ENCODE measurements at regions not wholly inside any gene's neighbourhood (a gene's known extent, or its start where the extent isn't known, plus 50 kb on each side); places are given as distances from the start of the nearest gene placed in this dataset.

- 0 out of 2 replicates have a peak, but pooled peaks have one; percentile 24 for TF ChIP-seq SP1 (IDR thresholded peaks at IDR 0.05; ENCODE audit: low read depth)
- TF ChIP-seq RAD21 (IDR thresholded peaks at IDR 0.05; ENCODE audit: low read depth): peak; percentile 84
- peak; percentile 45; the same call in 1 of the 2 replicates for TF ChIP-seq CBX3 (IDR thresholded peaks at IDR 0.05; ENCODE audit: low read depth)
- TF ChIP-seq CTCF (IDR thresholded peaks at IDR 0.05 in 2 of 3, conservative IDR thresholded peaks at IDR 0.05 in 1 of 3; ENCODE audit: borderline replicate concordance in 1 of 3, insufficient read depth in 1 of 3, low read depth in 2 of 3, low read length in 2 of 3): peak; percentile 57 to 77 (median 73)
Observed at GRCh38 chr12:66035288-66035966, 95.1 kb downstream of the LLPH start (continued).

- no peaks in the 10 kb centered on the region for H3K36me3 ChIP-seq (ENCODE audit: control insufficient read depth in 1 of 2, insufficient read depth in 2 of 2, low read length in 2 of 2)
- ChIA-PET POLR2A (no interaction called here), RAD21 (ENCODE audit: low non-redundant PET in 1 of 2, low total read pairs in 2 of 2, uncharacterized antibody in 2 of 2, unreplicated experiment in 2 of 2) (interaction anchor here in 1 of 2 experiments (0.6 kb wide), 1 partner anchor 83 kb away, joined by 4 read pairs; no protein-coding TSS in a partner anchor), CTCF (no interaction called here)
- no peak overlapping the region for H2AFZ ChIP-seq (ENCODE audit: low read depth, low read length, poor library complexity, severe bottlenecking)
- H3K4me2 ChIP-seq (ENCODE audit: low read length): no peak overlapping the region
- H4K20me1 ChIP-seq (ENCODE audit: insufficient read depth): no peaks in the 10 kb centered on the region
- no peaks in the 10 kb centered on the region for H3K79me2 ChIP-seq (ENCODE audit: insufficient read depth, low read length)
- no peaks in the 10 kb centered on the region for H3K27me3 ChIP-seq (ENCODE audit: insufficient read depth, low read length)
- DNase-seq (ENCODE audit: low read depth, low spot score) (no peak), ATAC-seq (no peak)
- no peak overlapping the region for H3K9ac ChIP-seq (ENCODE audit: low read length)
- H3K27ac ChIP-seq (ENCODE audit: low read depth, low read length): no peak overlapping the region
- intact Hi-C loops (cut with micrococcal nuclease): loop anchor here (10.0 kb wide), 1 partner anchor 478 kb away; no protein-coding TSS in a partner anchor
- no peak overlapping the region for H3K4me3 ChIP-seq (replicated peaks in 1 of 2; ENCODE audit: low read depth in 1 of 2, low read length in 2 of 2)
- H3K9me3 ChIP-seq (ENCODE audit: control insufficient read depth in 1 of 2, insufficient read depth in 1 of 2, low read depth in 1 of 2, low read length in 2 of 2): no peaks in the 10 kb centered on the region
- no peaks in the 10 kb centered on the region for H3K9me2 ChIP-seq (ENCODE audit: insufficient read depth)
- H3K4me1 ChIP-seq (ENCODE audit: control insufficient read depth in 1 of 2, insufficient read depth in 2 of 2, low read length in 2 of 2): peaks cover 17 to 28% of the 10 kb centered on the region in 2 experiments
- no TSS peak for BruUV-seq (replicated peaks)
- TF ChIP-seq SP1 (IDR thresholded peaks at IDR 0.05; ENCODE audit: low read depth) (no peak), CEBPB (IDR thresholded peaks at IDR 0.05; ENCODE audit: low read depth) (no peak), CTCF (IDR thresholded peaks at IDR 0.05 in 2 of 3, conservative IDR thresholded peaks at IDR 0.05 in 1 of 3; ENCODE audit: borderline replicate concordance in 1 of 3, insufficient read depth in 1 of 3, low read depth in 2 of 3, low read length in 2 of 3) (no peak), ZNF274 (IDR thresholded peaks at IDR 0.05; ENCODE audit: low read depth, low read length) (no peak), POLR2AphosphoS5 (IDR thresholded peaks at IDR 0.05; ENCODE audit: low read depth, low read length) (no peak), YY1 (IDR thresholded peaks at IDR 0.05; ENCODE audit: extremely low read depth, insufficient replicate concordance, low read depth, low read length) (no peak), RAD21 (IDR thresholded peaks at IDR 0.05; ENCODE audit: low read depth) (no peak), TCF7L2 (IDR thresholded peaks at IDR 0.05; ENCODE audit: borderline replicate concordance, extremely low read depth, insufficient read depth, insufficient read length) (no peak), ZBTB33 (IDR thresholded peaks at IDR 0.05; ENCODE audit: extremely low read depth, insufficient replicate concordance, low read length) (no peak), CBX3 (IDR thresholded peaks at IDR 0.05; ENCODE audit: low read depth) (no peak), ATF3 (IDR thresholded peaks at IDR 0.05) (no peak), POLR2A (IDR thresholded peaks at IDR 0.05; ENCODE audit: borderline replicate concordance, extremely low read depth, insufficient read depth, insufficient read length) (no peak), EZH2phosphoT487 (IDR thresholded peaks at IDR 0.05; ENCODE audit: borderline replicate concordance) (no peak), SIN3A (IDR thresholded peaks at IDR 0.05; ENCODE audit: low read depth) (no peak), MAX (IDR thresholded peaks at IDR 0.05) (no peak), ELF1 (IDR thresholded peaks at IDR 0.05; ENCODE audit: borderline replicate concordance, low read depth) (no peak), EGR1 (IDR thresholded peaks at IDR 0.05; ENCODE audit: low read depth) (no peak)
Observed at GRCh38 chr12:66033151-66033550, 97.4 kb downstream of the LLPH start.
